LHCN-M2 (cell line): ENCODE measurements at regions not wholly inside any gene's neighbourhood (a gene's known extent, or its start where the extent isn't known, plus 50 kb on each side); places are given as distances from the start of the nearest gene placed in this dataset.
A peak's percentile ranks its signal among the peaks of the same experiment; 100 is the strongest.

ENCODE experiments used
- DNase-seq: peaks from one replicate; pipeline ENCODE4 v3.0.0-alpha.2; 2012; ENCODE audit warnings: low read depth

- peak; percentile 99 for DNase-seq
Measured at GRCh38 chr12:92466391-92467305, 236.1 kb upstream of the PLEKHG7 start.

DNA sequence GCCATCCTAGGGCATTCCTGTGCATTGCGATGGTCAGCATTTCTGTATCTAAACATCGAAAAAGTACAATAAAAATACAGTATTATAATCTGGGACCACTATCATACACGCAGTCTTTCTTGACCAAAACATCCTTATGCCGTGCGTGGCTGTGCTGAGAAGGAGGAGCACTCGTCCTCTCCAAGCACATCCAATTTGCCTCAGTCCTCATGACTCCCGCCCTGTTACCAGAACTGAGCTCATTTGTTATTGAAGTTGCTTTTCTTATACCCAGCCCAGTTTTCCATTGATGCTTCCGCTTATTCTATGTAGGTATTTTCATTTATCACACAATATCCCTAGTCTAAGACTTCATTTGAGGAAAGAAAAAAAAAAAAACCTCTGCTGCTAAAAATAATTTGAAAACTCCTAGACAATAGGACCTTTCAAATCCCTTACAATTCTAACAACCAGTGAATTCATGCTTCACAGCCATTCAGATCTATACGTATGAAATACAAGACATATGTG lies 236.9 kb upstream of the PLEKHG7 start:
- no peak for DNase-seq

DNA sequence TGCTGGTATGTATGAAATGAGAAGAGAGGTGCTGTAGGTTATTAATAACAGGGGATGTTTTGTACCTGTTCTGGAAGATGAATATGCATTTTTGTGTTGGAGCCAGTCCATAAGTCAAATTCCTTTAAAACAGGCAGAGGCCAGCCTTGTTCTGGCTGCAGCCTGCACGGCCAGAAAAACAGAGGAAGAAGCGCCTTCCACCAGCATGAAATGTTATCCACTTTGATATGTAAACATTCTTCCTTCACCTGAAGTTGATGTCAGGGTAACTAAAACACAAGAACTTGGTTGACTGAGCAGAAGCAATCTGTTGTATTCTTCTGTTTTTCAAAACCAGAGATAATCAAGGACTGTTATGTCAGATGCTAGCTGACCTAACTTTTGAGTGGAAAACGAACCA lies 237.9 kb upstream of the PLEKHG7 start:
- no peak for DNase-seq

DNA sequence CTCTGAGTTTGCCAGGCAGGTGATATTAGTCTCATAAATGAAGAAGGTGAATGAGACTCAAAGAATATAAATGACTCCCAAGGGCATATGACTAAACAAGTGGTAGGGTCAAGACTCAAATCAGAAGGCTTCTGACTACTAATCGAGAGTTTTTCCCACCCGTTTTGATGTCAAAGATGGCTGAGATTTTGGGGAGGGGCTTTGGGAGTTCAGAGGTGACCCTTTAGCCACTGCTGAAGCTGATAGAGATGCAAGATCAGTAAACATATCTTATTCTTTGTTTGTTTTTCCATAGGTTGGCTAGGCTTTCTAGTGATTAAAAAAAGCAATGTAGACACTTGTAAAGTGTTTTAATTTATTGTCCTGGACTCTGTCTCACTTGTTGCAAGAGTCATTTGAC lies 239.6 kb upstream of the PLEKHG7 start:
- DNase-seq, result no peak

DNA sequence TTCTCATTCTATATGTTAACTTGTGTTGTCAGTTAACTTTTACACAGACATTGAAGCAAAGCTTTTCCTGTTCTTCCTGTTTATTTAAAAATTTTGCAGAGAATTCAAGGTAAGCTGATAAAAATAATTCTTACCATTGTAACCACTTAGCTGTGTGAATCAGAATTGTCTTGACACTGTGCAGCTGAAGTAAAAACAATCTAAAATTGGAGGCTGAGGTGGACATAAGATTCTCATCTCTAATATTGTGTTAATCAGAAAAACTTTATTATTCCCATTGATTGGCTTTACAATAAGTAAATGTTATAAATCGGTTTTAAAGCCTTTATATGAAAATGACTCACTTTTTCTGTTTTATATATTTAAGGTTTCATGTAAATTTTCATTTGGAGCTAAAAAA lies 240.3 kb upstream of the PLEKHG7 start:
- DNase-seq, result no peak

GRCh38 chr12:92462049-92462448 lies 240.7 kb upstream of the PLEKHG7 start:
- DNase-seq, result peak; percentile 78

- no peak for DNase-seq
Measured at GRCh38 chr12:92459850-92460249, 242.9 kb upstream of the PLEKHG7 start.

- no peak for DNase-seq
Measured at GRCh38 chr12:92458996-92459395, 243.8 kb upstream of the PLEKHG7 start.

DNA sequence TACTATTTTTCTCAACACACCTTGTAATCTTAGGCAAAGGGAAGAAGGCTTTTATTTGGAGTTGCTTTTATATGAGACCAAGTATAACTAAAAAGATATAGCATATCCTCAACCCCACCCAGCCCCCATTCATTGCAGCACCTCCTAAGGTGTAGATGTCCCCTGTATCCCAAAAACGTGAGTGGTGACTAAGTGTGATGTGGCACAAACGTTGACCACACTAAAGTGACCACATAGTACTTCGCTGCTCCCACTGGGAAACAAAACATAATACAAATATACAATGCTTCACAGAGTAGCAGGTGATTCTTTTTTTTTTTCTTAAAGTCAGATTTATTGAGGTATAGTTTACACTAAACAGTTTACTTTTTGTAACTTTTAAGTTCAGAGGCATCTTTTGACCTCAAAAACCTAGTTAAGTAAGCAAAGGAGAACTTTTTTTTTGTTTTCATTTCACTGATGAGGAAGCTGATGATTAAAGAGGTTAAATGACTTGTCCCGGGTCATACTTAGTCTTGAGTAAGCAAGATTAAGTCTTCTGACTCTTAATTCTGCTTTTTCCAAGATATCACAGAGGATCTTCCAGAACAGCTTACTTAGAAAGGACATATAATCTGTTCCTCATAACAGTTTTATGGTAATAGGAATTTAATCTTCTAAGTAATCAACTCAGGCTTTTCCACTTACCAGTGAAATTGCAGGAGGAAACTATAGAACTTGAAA lies 245.2 kb upstream of the PLEKHG7 start:
- peak; percentile 54 for DNase-seq

DNA sequence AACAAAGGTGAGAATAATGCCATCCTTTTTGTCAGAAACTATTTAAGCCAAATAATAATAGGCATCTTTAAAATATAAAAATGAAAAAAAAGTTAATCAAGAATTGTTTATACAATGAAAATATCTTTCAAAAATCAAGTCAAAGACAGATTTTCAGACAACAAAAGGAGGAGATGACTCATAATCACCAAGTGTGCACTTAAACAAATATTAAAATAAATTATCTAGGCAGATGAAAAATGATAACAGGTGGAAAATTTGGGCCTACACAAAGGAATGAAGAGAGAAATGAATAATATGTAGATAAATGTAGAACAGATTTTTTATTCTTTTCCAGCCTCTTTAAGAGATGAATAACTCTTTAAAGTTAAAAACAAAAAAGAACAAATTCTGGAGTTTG lies 250.0 kb upstream of the PLEKHG7 start:
- DNase-seq, result peak; percentile 73

DNA sequence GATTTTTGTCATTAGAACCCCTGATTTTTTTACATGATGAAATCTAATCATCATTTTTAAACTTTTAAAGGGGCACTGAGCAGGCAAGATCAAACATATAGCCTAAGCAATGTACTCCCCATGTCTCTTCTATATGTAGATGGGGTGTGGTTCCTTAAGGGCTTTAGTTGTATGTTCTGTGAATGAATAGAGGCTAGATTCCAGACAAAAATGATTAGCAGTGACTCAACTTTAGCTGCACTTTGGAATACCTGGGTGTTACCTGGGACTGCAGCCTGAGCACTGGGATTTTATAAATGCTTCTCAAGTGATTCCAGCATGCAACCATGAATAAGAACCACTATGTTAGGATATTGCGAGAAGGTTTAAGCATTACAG lies 256.7 kb upstream of the PLEKHG7 start:
- DNase-seq, result no peak

GRCh38 chr12:92445253-92446082 lies 257.3 kb upstream of the PLEKHG7 start:
- DNase-seq, result no peak

GRCh38 chr12:92444763-92445162 lies 258.0 kb upstream of the PLEKHG7 start:
- DNase-seq, result no peak

- peak; percentile 13 for DNase-seq
Measured at GRCh38 chr12:92442782-92443181, 260.0 kb upstream of the PLEKHG7 start.

- no peak for DNase-seq
Measured at GRCh38 chr12:92440072-92440471, 262.7 kb upstream of the PLEKHG7 start.

DNA sequence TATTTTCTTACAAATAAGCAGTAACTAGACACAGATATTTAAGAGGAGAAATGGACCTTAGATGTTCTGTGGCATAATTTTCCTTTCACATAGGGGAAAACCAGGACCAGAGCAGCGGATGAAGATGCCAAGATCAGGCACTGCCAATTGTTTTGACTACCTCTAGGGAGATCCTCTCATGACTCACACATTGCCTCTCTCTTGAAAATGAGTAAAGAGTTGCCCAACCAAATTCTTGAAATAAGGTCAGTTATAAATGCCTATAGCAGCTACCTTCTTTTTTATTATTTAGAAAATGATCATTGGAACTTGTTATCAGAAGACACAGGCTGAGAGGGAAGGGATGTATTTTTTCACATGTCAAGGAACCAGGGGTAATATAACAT lies 263.4 kb upstream of the PLEKHG7 start:
- peak; percentile 90 for DNase-seq

DNA sequence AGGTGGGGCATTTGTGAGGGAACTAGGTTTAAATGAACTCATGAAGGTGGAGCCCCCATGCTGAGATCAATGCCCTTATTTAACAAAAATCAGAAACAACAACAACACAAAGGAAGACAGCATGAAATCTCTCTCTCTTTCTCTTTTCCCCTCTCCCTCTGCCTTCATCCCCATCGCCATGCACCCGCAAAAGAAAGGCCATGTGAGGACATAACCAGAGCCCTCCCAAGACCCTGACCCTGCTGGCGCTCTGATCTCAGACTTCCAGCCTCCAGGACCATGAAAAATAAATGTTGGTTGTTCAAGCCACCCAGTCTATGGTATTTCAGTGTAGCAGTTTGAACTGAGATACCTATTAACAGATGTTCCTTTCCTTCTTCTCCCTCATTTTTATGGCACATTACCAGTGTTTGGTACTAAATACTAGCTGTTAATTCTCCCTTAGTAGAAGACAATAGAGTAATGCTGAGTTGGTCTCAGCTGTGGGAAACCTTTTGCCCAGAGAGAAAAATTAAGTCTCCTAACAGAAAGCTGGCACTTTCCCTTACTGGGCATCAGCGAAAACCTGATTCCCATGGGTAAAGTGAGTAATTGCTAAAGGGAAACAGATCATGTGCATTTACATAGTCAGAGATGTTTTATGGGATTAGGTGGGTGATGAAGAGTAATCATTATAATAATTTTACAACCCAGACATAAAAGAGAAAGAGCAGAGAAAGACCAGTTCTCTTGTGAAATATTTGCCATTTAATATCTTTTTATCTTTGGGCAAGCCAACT lies 264.0 kb upstream of the PLEKHG7 start:
- peak; percentile 79 for DNase-seq

DNA sequence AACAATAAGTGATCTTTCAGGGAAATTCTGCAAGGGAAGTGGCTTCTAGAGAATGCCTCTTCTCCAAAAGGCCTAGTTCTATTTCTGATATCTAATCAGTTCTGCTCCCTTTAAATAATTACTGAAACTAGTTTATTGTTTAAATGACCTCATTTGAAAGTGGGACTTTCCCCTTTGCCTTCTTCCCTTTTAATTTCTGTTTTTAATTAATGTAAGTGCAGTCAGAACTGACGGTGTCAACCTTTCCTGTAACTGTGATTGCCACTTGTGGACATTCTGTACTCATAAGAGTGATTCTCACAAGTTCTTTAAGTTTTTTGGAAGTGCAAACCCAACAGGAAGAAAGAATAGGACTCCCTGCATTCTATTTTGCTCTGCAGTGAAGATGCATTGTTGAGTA lies 265.3 kb upstream of the PLEKHG7 start:
- no peak for DNase-seq

- no peak for DNase-seq
Measured at GRCh38 chr12:92436856-92437255, 265.9 kb upstream of the PLEKHG7 start.

GRCh38 chr12:92434607-92435025 lies 268.2 kb upstream of the PLEKHG7 start:
- no peak for DNase-seq
